HepG2 (cell line): ENCODE measurements at regions not wholly inside any gene's neighbourhood (a gene's known extent, or its start where the extent isn't known, plus 50 kb on each side); places are given as distances from the start of the nearest gene placed in this dataset.

Experiments used
- BRD4 ChIP-seq: sonication (generic); formaldehyde crosslinking; IDR thresholded peaks from 2 replicates; pipeline ENCODE4 v1.4.0; 2020; ENCODE audit warnings: missing genetic modification reagents
- ERF ChIP-seq: IDR thresholded peaks from 2 replicates; pipeline ENCODE4 v1.6.1; 2018; ENCODE audit warnings: missing biosample characterization, missing genetic modification reagents
- EZH2 ChIP-seq: conservative IDR thresholded peaks from 2 replicates; pipeline ENCODE4 v1.6.1; 2012; ENCODE audit warnings: mild to moderate bottlenecking, low read depth, low read length, moderate library complexity
- IKZF4 ChIP-seq: sonication (generic); formaldehyde crosslinking; IDR thresholded peaks from 2 replicates; pipeline ENCODE4 v1.5.1; 2020; ENCODE audit warnings: borderline replicate concordance, mild to moderate bottlenecking, low read depth, missing genetic modification reagents; ENCODE audit errors: not compliant biosample characterization
- KLF13 ChIP-seq: sonication (generic); formaldehyde crosslinking; IDR thresholded peaks from 2 replicates; pipeline ENCODE4 v1.4.0; 2020; ENCODE audit warnings: mild to moderate bottlenecking, missing genetic modification reagents
- THYN1 ChIP-seq: sonication (generic); formaldehyde crosslinking; IDR thresholded peaks from 2 replicates; pipeline ENCODE4 v1.8.1; 2023; ENCODE audit warnings: low read depth, mild to moderate bottlenecking, moderate library complexity, missing genetic modification reagents, borderline replicate concordance
- ZNF724P ChIP-seq: sonication (generic); formaldehyde crosslinking; IDR thresholded peaks from 2 replicates; pipeline ENCODE4 v1.8.0; 2022; ENCODE audit warnings: missing genetic modification reagents, borderline replicate concordance
- TF ChIP-seq, protein P1 (sequence below): sonication (generic); formaldehyde crosslinking; IDR thresholded peaks from 2 replicates; pipeline ENCODE4 v1.5.0; 2020; ENCODE audit warnings: missing genetic modification reagents

DNA sequence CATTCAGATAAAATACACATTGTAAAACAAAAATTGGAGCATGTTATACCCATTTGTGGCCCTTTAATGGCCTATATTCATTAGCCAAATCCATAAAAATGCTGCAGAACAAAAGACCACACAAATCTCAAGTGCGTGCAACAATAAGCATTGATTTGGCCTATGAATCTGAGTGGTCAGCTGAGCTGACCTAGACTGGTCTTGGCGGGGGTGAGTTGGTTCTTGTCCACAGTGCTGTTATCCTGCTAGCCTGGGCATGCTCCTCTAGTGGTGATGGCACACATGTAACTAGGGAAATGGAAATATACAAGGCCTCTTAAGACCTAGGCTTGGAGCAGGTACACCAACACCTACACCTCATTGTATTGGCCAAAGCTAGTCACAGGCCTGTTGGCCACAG is 122.2 kb upstream of the TBCA start:
- no peak for TF ChIP-seq ERF (CRISPR knock-in tag)
- TF ChIP-seq, protein P1, sequence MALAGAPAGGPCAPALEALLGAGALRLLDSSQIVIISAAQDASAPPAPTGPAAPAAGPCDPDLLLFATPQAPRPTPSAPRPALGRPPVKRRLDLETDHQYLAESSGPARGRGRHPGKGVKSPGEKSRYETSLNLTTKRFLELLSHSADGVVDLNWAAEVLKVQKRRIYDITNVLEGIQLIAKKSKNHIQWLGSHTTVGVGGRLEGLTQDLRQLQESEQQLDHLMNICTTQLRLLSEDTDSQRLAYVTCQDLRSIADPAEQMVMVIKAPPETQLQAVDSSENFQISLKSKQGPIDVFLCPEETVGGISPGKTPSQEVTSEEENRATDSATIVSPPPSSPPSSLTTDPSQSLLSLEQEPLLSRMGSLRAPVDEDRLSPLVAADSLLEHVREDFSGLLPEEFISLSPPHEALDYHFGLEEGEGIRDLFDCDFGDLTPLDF (CRISPR knock-in tag): no peak
- TF ChIP-seq ZNF724P: no peak
- TF ChIP-seq THYN1 (CRISPR knock-in tag): no peak
- TF ChIP-seq IKZF4 (CRISPR knock-in tag): no peak
- no peak for TF ChIP-seq BRD4 (CRISPR knock-in tag)
- no peak for TF ChIP-seq EZH2
- no peak for TF ChIP-seq KLF13
